HepG2 (cell line): ENCODE measurements at regions not wholly inside any gene's neighbourhood (a gene's known extent, or its start where the extent isn't known, plus 50 kb on each side); places are given as distances from the start of the nearest gene placed in this dataset.

ENCODE experiments used
- ATAC-seq: fragments of 200-7000 bp; cut with Tn5 transposase; 3 replicates; pipeline ENCODE4 v1.9.1; 2020; ENCODE audit warnings: mild to moderate bottlenecking, moderate library complexity
- BruUV-seq: library from RNA; stranded (reverse); fragments of 400-500 nt; replicated peaks from 2 replicates; lab custom pipeline; 2021; lab: Mats Ljungman, UMichigan
- CTCF ChIA-PET: fragments of 300-600 bp; formaldehyde crosslinking; extraction: SDS; loops from one replicate; lab custom pipeline; 2021; ENCODE audit warnings: low total read pairs, inconsistent platforms, low intra/inter-chr PET ratio; lab: Yijun Ruan, JAX
- POLR2A ChIA-PET: fragments of 350-600 bp; sonication (Branson Sonifier 250); formaldehyde crosslinking; loops from one replicate; lab custom pipeline; 2020; ENCODE audit warnings: antibody characterized with exemption, inconsistent platforms; lab: Yijun Ruan, JAX
- DNase-seq: peaks from one replicate; pipeline ENCODE4 v3.0.0-alpha.2; 2015; ENCODE audit warnings: low spot score
- FAIRE-seq: peaks from 3 replicates; lab custom pipeline; 2011; peaks lifted over from hg19 to GRCh38; lab: Jason Lieb, UNC
- H2AFZ ChIP-seq: one replicate; pipeline ENCODE4 v1.6.1; 2011; ENCODE audit warnings: low read length, inconsistent platforms
- H3K27ac ChIP-seq: fragments of 300-600 bp; 3 replicates; pipeline ENCODE4 v1.8.0; 2011; ENCODE audit warnings: mixed run types, mild to moderate bottlenecking, mixed read lengths, low read length, inconsistent platforms; ENCODE audit not compliant: insufficient read depth; ENCODE audit errors: extremely low read length
- H3K27me3 ChIP-seq, 2 experiments: fragments of 200-600 bp in 1 of 2; 2 replicates in 1 of 2; 3 replicates in 1 of 2; pipeline versions ENCODE4 v1.6.0 to v1.8.0; 2011; ENCODE audit warnings: low read length in 2 of 2, mild to moderate bottlenecking in 2 of 2, moderate library complexity in 2 of 2, inconsistent platforms in 1 of 2; ENCODE audit not compliant: insufficient read depth in 2 of 2, control insufficient read depth in 1 of 2
- H3K36me3 ChIP-seq, 2 experiments: fragments of 200-600 bp in 1 of 2; replicated peaks in 1 of 2; 2 replicates in 1 of 2; 3 replicates in 1 of 2; pipeline versions ENCODE4 v1.5.1 to v1.8.0; 2011; ENCODE audit warnings: low read length in 2 of 2, inconsistent platforms in 1 of 2; ENCODE audit not compliant: insufficient read depth in 2 of 2, control insufficient read depth in 1 of 2
- H3K4me1 ChIP-seq: 2 replicates; pipeline ENCODE4 v1.5.1; 2012; ENCODE audit warnings: low read length, inconsistent platforms; ENCODE audit not compliant: insufficient read depth
- H3K4me2 ChIP-seq: 2 replicates; pipeline ENCODE4 v1.6.0; 2011; ENCODE audit warnings: low read depth, low read length, inconsistent platforms
- H3K4me3 ChIP-seq, 3 experiments: fragments of 200-600 bp in 1 of 3; sonication (generic), shearing (Covaris generic) in 1 of 3; replicated peaks in 1 of 3; 2 replicates each; pipeline ENCODE4 v1.5.1; 2011 to 2016; ENCODE audit warnings: low read length in 3 of 3, inconsistent platforms in 2 of 3, low read depth in 2 of 3, mild to moderate bottlenecking in 2 of 3, control low read depth in 1 of 3, mixed read lengths in 1 of 3; ENCODE audit not compliant: insufficient read depth in 1 of 3
- H3K79me2 ChIP-seq: one replicate; pipeline ENCODE4 v1.6.1; 2011; ENCODE audit warnings: low read length, inconsistent platforms; ENCODE audit not compliant: insufficient read depth
- H3K9ac ChIP-seq: 2 replicates; pipeline ENCODE4 v1.6.0; 2011; ENCODE audit warnings: mild to moderate bottlenecking, low read depth, low read length, inconsistent platforms; ENCODE audit not compliant: insufficient read depth
- H3K9me3 ChIP-seq: 2 replicates; pipeline ENCODE4 v1.5.1; 2012; ENCODE audit warnings: mild to moderate bottlenecking, low read length
- H4K20me1 ChIP-seq: 2 replicates; pipeline ENCODE4 v1.6.0; 2011; ENCODE audit warnings: inconsistent platforms, mild to moderate bottlenecking, low read length, moderate library complexity; ENCODE audit not compliant: insufficient read depth
- MED1 ChIP-seq: sonication (generic); formaldehyde crosslinking; IDR thresholded peaks from 2 replicates; pipeline ENCODE4 v1.4.0; 2020; ENCODE audit warnings: missing genetic modification reagents
- PRDM10 ChIP-seq: sonication (generic); formaldehyde crosslinking; IDR thresholded peaks from 2 replicates; pipeline ENCODE4 v1.4.0; 2020; ENCODE audit warnings: low read depth, missing genetic modification reagents
- RFXAP ChIP-seq: sonication (generic); formaldehyde crosslinking; IDR thresholded peaks from 2 replicates; pipeline ENCODE4 v1.4.0; 2020; ENCODE audit warnings: missing genetic modification reagents, borderline replicate concordance
- SYNCRIP ChIP-seq: fragments of 200-400 bp; formaldehyde crosslinking; IDR thresholded peaks from 2 replicates; pipeline ENCODE4 v1.6.1; 2018; ENCODE audit warnings: mild to moderate bottlenecking, low read depth, low read length; ENCODE audit not compliant: insufficient read depth
- ZMAT5 ChIP-seq: sonication (generic); formaldehyde crosslinking; IDR thresholded peaks from 2 replicates; pipeline ENCODE4 v1.5.0; 2020; ENCODE audit warnings: mild to moderate bottlenecking, low read depth, missing genetic modification reagents, borderline replicate concordance
- ZNF326 ChIP-seq: sonication (generic); formaldehyde crosslinking; IDR thresholded peaks from 2 replicates; pipeline ENCODE4 v1.4.0; 2020; ENCODE audit warnings: missing genetic modification reagents, borderline replicate concordance
- WGBS: methylation state at CpG from one replicate; pipeline ENCODE4 v1.1.6; 2017; ENCODE audit warnings: low lambda C conversion rate; 5-methylcytosine and 5-hydroxymethylcytosine counted together
- in situ Hi-C: cut with HindIII; loops from 2 replicates; pipeline ENCODE4 v1.10.0; 2017; ENCODE audit warnings: low pct_unique_long_range_greater_than_20kb; ENCODE audit not compliant: extremely low pct_ligation_motif_present
- intact Hi-C: fragments of 100-400 bp; cut with micrococcal nuclease; formaldehyde crosslinking; loops from one replicate; pipeline ENCODE4 v1.10.0; 2022; ENCODE audit not compliant: unreplicated experiment
- TF ChIP-seq, protein P1 (sequence below): sonication (generic); formaldehyde crosslinking; IDR thresholded peaks from 2 replicates; pipeline ENCODE4 v1.5.1; 2020; ENCODE audit warnings: mild to moderate bottlenecking, missing genetic modification reagents
- TF ChIP-seq, protein P2 (sequence below): sonication (generic); formaldehyde crosslinking; conservative IDR thresholded peaks from 2 replicates; pipeline ENCODE4 v1.4.0; 2020; ENCODE audit warnings: missing genetic modification reagents

DNA sequence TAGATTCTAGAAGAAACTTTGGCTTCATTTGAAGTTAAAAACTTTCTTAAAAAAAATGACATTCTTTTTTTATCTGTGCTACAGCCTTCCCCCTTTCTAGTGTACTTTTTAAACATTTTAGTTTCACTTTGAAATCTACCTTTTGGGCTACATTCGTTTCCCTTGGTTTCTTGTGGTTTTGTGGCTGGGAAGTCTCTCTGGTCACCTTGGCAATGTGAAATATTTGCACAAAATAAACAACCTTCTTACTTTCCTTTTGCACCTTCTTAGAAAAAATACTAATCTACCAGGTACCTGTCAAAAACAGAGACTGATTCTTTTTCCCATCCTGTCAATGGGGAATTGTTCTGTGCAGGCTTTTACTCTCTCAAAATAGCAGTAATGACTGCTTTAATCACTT lies 350.2 kb downstream of the GATA3 start:
- in situ Hi-C loops: no loop called here
- Histone ChIP-seq H2AFZ (no peak overlapping the region), H3K27me3 (no peaks in the 10 kb centered on the region), H3K27ac (no peak overlapping the region)
- CTCF ChIA-PET: no interaction called here
- TF ChIP-seq MED1 (CRISPR knock-in tag) (no peak), PRDM10 (CRISPR knock-in tag) (no peak), RFXAP (no peak)
- TF ChIP-seq, all 625 proteins: peak for 0
- no peak overlapping the region for H3K4me3 ChIP-seq
- WGBS: 0% methylated on average over 1 of the region's 1 CpG
- no peaks in the 10 kb centered on the region for H4K20me1 ChIP-seq
- FAIRE-seq: no peak
- no peak for ATAC-seq
- no peak for DNase-seq
- H3K79me2 ChIP-seq: no peaks in the 10 kb centered on the region
- H3K4me1 ChIP-seq: no peaks in the 10 kb centered on the region
- intact Hi-C loops: no loop called here
- no peaks in the 10 kb centered on the region for H3K36me3 ChIP-seq
- POLR2A ChIA-PET: no interaction called here
- H3K9ac ChIP-seq: no peak overlapping the region
- no TSS peak for BruUV-seq
- no peaks in the 10 kb centered on the region for H3K9me3 ChIP-seq
- no peak overlapping the region for H3K4me2 ChIP-seq

GRCh38 chr10:8405596-8405995 lies 351.1 kb downstream of the GATA3 start:
- ChIA-PET CTCF (no interaction called here), POLR2A (no interaction called here)
- in situ Hi-C loops: no loop called here
- TF ChIP-seq, protein P1, sequence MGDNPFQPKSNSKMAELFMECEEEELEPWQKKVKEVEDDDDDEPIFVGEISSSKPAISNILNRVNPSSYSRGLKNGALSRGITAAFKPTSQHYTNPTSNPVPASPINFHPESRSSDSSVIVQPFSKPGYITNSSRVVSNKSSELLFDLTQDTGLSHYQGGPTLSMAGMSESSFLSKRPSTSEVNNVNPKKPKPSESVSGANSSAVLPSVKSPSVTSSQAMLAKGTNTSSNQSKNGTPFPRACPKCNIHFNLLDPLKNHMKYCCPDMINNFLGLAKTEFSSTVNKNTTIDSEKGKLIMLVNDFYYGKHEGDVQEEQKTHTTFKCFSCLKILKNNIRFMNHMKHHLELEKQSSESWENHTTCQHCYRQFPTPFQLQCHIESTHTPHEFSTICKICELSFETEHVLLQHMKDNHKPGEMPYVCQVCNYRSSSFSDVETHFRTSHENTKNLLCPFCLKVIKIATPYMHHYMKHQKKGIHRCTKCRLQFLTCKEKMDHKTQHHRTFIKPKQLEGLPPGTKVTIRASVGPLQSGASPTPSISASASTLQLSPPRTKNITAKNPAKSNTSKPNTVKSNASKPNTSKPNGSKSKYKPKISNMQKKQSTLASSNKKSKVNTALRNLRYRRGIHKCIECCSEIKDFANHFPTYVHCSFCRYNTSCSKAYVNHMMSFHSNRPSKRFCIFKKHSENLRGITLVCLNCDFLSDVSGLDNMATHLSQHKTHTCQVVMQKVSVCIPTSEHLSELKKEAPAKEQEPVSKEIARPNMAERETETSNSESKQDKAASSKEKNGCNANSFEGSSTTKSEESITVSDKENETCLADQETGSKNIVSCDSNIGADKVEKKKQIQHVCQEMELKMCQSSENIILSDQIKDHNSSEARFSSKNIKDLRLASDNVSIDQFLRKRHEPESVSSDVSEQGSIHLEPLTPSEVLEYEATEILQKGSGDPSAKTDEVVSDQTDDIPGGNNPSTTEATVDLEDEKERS (CRISPR knock-in tag): no peak
- TF ChIP-seq, protein P2, sequence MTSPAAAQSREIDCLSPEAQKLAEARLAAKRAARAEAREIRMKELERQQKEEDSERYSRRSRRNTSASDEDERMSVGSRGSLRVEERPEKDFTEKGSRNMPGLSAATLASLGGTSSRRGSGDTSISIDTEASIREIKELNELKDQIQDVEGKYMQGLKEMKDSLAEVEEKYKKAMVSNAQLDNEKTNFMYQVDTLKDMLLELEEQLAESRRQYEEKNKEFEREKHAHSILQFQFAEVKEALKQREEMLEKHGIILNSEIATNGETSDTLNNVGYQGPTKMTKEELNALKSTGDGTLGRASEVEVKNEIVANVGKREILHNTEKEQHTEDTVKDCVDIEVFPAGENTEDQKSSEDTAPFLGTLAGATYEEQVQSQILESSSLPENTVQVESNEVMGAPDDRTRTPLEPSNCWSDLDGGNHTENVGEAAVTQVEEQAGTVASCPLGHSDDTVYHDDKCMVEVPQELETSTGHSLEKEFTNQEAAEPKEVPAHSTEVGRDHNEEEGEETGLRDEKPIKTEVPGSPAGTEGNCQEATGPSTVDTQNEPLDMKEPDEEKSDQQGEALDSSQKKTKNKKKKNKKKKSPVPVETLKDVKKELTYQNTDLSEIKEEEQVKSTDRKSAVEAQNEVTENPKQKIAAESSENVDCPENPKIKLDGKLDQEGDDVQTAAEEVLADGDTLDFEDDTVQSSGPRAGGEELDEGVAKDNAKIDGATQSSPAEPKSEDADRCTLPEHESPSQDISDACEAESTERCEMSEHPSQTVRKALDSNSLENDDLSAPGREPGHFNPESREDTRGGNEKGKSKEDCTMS (CRISPR knock-in tag): no peak
- TF ChIP-seq ZMAT5 (CRISPR knock-in tag) (no peak), ZNF326 (no peak), SYNCRIP (no peak)

More at GRCh38 chr10:8405596-8405995, 351.1 kb downstream of the GATA3 start:
- BruUV-seq: no TSS peak
- Histone ChIP-seq H3K79me2 (no peaks in the 10 kb centered on the region), H3K4me1 (no peaks in the 10 kb centered on the region), H2AFZ (no peak overlapping the region), H3K27me3 (no peaks in the 10 kb centered on the region), H3K9ac (no peak overlapping the region), H4K20me1 (no peaks in the 10 kb centered on the region), H3K4me3 (no peak overlapping the region), H3K9me3 (no peaks in the 10 kb centered on the region), H3K4me2 (no peak overlapping the region), H3K36me3 (no peaks in the 10 kb centered on the region), H3K27ac (no peak overlapping the region)
- 31% methylated on average over 6 of the region's 6 CpGs for WGBS
- DNase-seq: no peak
- no peak for ATAC-seq
- intact Hi-C loops: no loop called here
- no peak for FAIRE-seq
